ENCODE measurements at regions not wholly inside any gene's neighbourhood (a gene's known extent, or its start where the extent isn't known, plus 50 kb on each side); places are given as distances from the start of the nearest gene placed in this dataset.

GRCh38 chr10:63727636-63728035 lies 206.4 kb downstream of the REEP3 start:
- Mint-ChIP-seq H3K27me3 (ENCODE audit: low read depth) (peaks cover 11% of the 10 kb centered on the region), H3K4me1 (peaks cover 3% of the 10 kb centered on the region), H3K9me3 (peaks cover 13% of the 10 kb centered on the region), H3K27ac (no peak overlapping the region), H3K4me3 (no peak overlapping the region), H3K36me3 (no peaks in the 10 kb centered on the region)
- TF ChIP-seq CTCF (IDR thresholded peaks at IDR 0.05; ENCODE audit: unreplicated experiment), result no peak
- no peak for DNase-seq (ENCODE audit: low spot score in 2 of 2, unreplicated experiment in 2 of 2)

DNA sequence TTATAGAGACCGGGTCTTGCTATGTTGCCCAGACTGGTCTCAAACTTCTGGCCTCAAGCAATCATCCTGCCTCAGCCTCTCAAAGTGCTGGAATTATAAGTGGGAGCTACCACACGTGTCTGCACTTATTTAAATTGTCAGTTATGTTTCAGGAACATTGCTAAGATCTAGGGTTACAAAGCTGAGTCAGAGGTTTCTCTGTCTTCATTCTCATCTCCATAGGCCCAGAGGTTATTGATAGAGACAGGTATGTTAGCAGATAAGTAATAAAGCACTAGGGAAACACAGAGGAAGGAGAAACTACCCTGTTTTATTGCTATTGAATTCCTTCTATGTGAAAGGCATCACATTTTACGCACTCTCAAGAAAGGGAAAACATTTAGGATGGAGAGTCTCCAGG lies 214.1 kb downstream of the REEP3 start:
- Mint-ChIP-seq H3K9me3 (peaks cover 1% of the 10 kb centered on the region), H3K4me1 (no peaks in the 10 kb centered on the region), H3K27ac (no peak overlapping the region), H3K36me3 (no peaks in the 10 kb centered on the region), H3K4me3 (no peak overlapping the region), H3K27me3 (ENCODE audit: low read depth) (no peaks in the 10 kb centered on the region)
- no peak for DNase-seq (ENCODE audit: low spot score in 2 of 2, unreplicated experiment in 2 of 2)
- TF ChIP-seq CTCF (IDR thresholded peaks at IDR 0.05; ENCODE audit: unreplicated experiment), result no peak

- Mint-ChIP-seq H3K36me3 (no peaks in the 10 kb centered on the region), H3K27ac (no peak overlapping the region), H3K9me3 (no peaks in the 10 kb centered on the region), H3K27me3 (ENCODE audit: low read depth) (no peaks in the 10 kb centered on the region), H3K4me1 (peaks cover 2% of the 10 kb centered on the region), H3K4me3 (no peak overlapping the region)
- no peak for TF ChIP-seq CTCF (IDR thresholded peaks at IDR 0.05; ENCODE audit: unreplicated experiment)
- no peak for DNase-seq (ENCODE audit: low spot score in 2 of 2, unreplicated experiment in 2 of 2)
These were observed 217.2 kb downstream of the REEP3 start for GRCh38 chr10:63738410-63738809.

GRCh38 chr10:63744060-63744941 lies 223.1 kb downstream of the REEP3 start:
- no peak overlapping the region for H3K4me3 Mint-ChIP-seq

DNA sequence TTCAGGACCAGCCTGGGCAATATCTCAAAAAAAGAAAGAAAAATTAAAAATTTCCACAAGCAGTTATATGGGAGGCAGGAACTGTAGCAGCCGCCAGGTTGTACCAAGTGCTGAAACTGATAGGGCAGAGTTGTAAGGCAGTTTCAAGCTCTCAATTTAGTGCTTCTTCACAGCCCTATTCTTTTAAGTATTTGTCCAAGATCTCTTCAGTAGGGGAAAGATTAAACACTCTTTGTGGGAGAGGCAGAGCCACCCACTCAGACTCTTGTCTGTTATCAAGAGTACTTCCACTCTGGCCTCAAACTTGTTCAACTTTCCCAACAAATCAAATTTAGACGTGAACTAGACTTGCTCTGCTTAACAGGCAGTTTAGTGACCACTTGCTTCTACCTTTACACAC lies 228.7 kb downstream of the REEP3 start:
- no peak overlapping the region for H3K27ac Mint-ChIP-seq
- no peak for TF ChIP-seq CTCF (IDR thresholded peaks at IDR 0.05; ENCODE audit: unreplicated experiment)

More at GRCh38 chr10:63744060-63744941, 223.1 kb downstream of the REEP3 start:
- no peak for TF ChIP-seq CTCF (IDR thresholded peaks at IDR 0.05; ENCODE audit: unreplicated experiment)
- Mint-ChIP-seq H3K27me3 (ENCODE audit: low read depth) (no peaks in the 10 kb centered on the region), H3K9me3 (peaks cover 6% of the 10 kb centered on the region), H3K4me1 (peaks cover 11% of the 10 kb centered on the region), H3K36me3 (no peaks in the 10 kb centered on the region), H3K27ac (no peak overlapping the region)
- DNase-seq (ENCODE audit: low spot score in 2 of 2, unreplicated experiment in 2 of 2), result no peak

More for the DNA sequence above, 228.7 kb downstream of the REEP3 start:
- H3K9me3 Mint-ChIP-seq, result peaks cover 6% of the 10 kb centered on the region
- DNase-seq (ENCODE audit: low spot score in 2 of 2, unreplicated experiment in 2 of 2), result no peak
- no peaks in the 10 kb centered on the region for H3K36me3 Mint-ChIP-seq
- H3K4me1 Mint-ChIP-seq, result peaks cover 4% of the 10 kb centered on the region
- no peaks in the 10 kb centered on the region for H3K27me3 Mint-ChIP-seq (ENCODE audit: low read depth)
- no peak overlapping the region for H3K4me3 Mint-ChIP-seq

All from mesothelial cell of epicardium (in vitro differentiated cells).